ENCODE measurements at regions not wholly inside any gene's neighbourhood (a gene's known extent, or its start where the extent isn't known, plus 50 kb on each side); places are given as distances from the start of the nearest gene placed in this dataset.

GRCh38 chr12:105457026-105457425, 126.5 kb downstream of the C12orf75 start:
- no peak for TF ChIP-seq CTCF (IDR thresholded peaks at IDR 0.05)
- Histone ChIP-seq H3K9me3 (no peaks in the 10 kb centered on the region), H3K4me1 (ENCODE audit: control insufficient read depth in 1 of 2, insufficient read depth in 1 of 2, low read depth in 1 of 2, low read length in 1 of 2) (no peaks in the 10 kb centered on the region), H3K27ac (no peak overlapping the region), H3K36me3 (no peaks in the 10 kb centered on the region), H3K27me3 (no peaks in the 10 kb centered on the region), H3K4me3 (ENCODE audit: low read depth in 1 of 2, low read length in 1 of 2) (no peak overlapping the region)

- H3K4me1 ChIP-seq (ENCODE audit: control insufficient read depth in 1 of 2, insufficient read depth in 1 of 2, low read depth in 1 of 2, low read length in 1 of 2) = no peaks in the 10 kb centered on the region
- H3K27me3 ChIP-seq = no peaks in the 10 kb centered on the region
- TF ChIP-seq CTCF (IDR thresholded peaks at IDR 0.05) = no peak
- no peaks in the 10 kb centered on the region for H3K9me3 ChIP-seq
- H3K36me3 ChIP-seq = no peaks in the 10 kb centered on the region
- H3K4me3 ChIP-seq (ENCODE audit: low read depth in 1 of 2, low read length in 1 of 2) = no peak overlapping the region
- H3K27ac ChIP-seq = no peak overlapping the region
Observed at GRCh38 chr12:105459760-105460330, 129.4 kb downstream of the C12orf75 start.

GRCh38 chr12:105461271-105461943, 130.9 kb downstream of the C12orf75 start:
- no peak overlapping the region for H3K4me3 ChIP-seq (ENCODE audit: low read depth in 1 of 2, low read length in 1 of 2)
- TF ChIP-seq CTCF (IDR thresholded peaks at IDR 0.05) = no peak

GRCh38 chr12:105461944-105462762, 131.7 kb downstream of the C12orf75 start:
- Histone ChIP-seq H3K4me3 (ENCODE audit: low read depth in 1 of 2, low read length in 1 of 2) (no peak overlapping the region), H3K27me3 (no peaks in the 10 kb centered on the region), H3K4me1 (ENCODE audit: control insufficient read depth in 1 of 2, insufficient read depth in 1 of 2, low read depth in 1 of 2, low read length in 1 of 2) (no peaks in the 10 kb centered on the region), H3K9me3 (no peaks in the 10 kb centered on the region), H3K36me3 (no peaks in the 10 kb centered on the region), H3K27ac (no peak overlapping the region)
- TF ChIP-seq CTCF (IDR thresholded peaks at IDR 0.05) = no peak

More at GRCh38 chr12:105461271-105461943, 130.9 kb downstream of the C12orf75 start:
- no peaks in the 10 kb centered on the region for H3K36me3 ChIP-seq
- H3K27me3 ChIP-seq = no peaks in the 10 kb centered on the region
- no peaks in the 10 kb centered on the region for H3K9me3 ChIP-seq
- H3K4me1 ChIP-seq (ENCODE audit: control insufficient read depth in 1 of 2, insufficient read depth in 1 of 2, low read depth in 1 of 2, low read length in 1 of 2) = no peaks in the 10 kb centered on the region
- no peak overlapping the region for H3K27ac ChIP-seq

- no peak for TF ChIP-seq CTCF (IDR thresholded peaks at IDR 0.05)
- Histone ChIP-seq H3K36me3 (no peaks in the 10 kb centered on the region), H3K27ac (no peak overlapping the region), H3K27me3 (no peaks in the 10 kb centered on the region), H3K4me3 (ENCODE audit: low read depth in 1 of 2, low read length in 1 of 2) (no peak overlapping the region), H3K4me1 (ENCODE audit: control insufficient read depth in 1 of 2, insufficient read depth in 1 of 2, low read depth in 1 of 2, low read length in 1 of 2) (no peaks in the 10 kb centered on the region), H3K9me3 (no peaks in the 10 kb centered on the region)
Observed at GRCh38 chr12:105462831-105463230, 132.3 kb downstream of the C12orf75 start.

Measured in neutrophil (primary cell).